ENCODE measurements at regions not wholly inside any gene's neighbourhood (a gene's known extent, or its start where the extent isn't known, plus 50 kb on each side); places are given as distances from the start of the nearest gene placed in this dataset.

GRCh38 chr1:187759825-187760333 is 931.1 kb downstream of the PLA2G4A start:
- Histone ChIP-seq H3K23ac (ENCODE audit: low read length) (no peak overlapping the region), H3K36me3 (ENCODE audit: control insufficient read depth, insufficient read depth, low read length) (no peaks in the 10 kb centered on the region), H4K5ac (ENCODE audit: low read length) (no peak overlapping the region), H3K4me1 (ENCODE audit: control insufficient read depth, low read depth, low read length) (no peaks in the 10 kb centered on the region), H2AK5ac (ENCODE audit: low read length) (no peak overlapping the region), H2BK5ac (ENCODE audit: low read length) (no peak overlapping the region), H3K9ac (ENCODE audit: low read length) (no peak overlapping the region), H3K4ac (ENCODE audit: low read depth, low read length) (no peak overlapping the region), H3K18ac (ENCODE audit: low read length) (no peak overlapping the region), H3K79me1 (ENCODE audit: low read length) (no peaks in the 10 kb centered on the region), H3K27me3 (ENCODE audit: insufficient read depth, low read length, poor library complexity) (no peaks in the 10 kb centered on the region), H3K79me2 (ENCODE audit: control insufficient read depth, insufficient read depth, low read length) (no peaks in the 10 kb centered on the region), H4K8ac (ENCODE audit: low read depth, low read length) (no peak overlapping the region), H3K4me2 (ENCODE audit: low read length) (no peak overlapping the region), H3K27ac (ENCODE audit: low read depth, low read length) (no peak overlapping the region), H2BK15ac (replicated peaks; ENCODE audit: low read depth) (no peak overlapping the region), H3K56ac (ENCODE audit: low read length) (no peak overlapping the region), H3K4me3 (ENCODE audit: low read length) (no peak overlapping the region), H2BK120ac (ENCODE audit: low read depth, low read length) (no peak overlapping the region)
- DNase-seq, result no peak

DNA sequence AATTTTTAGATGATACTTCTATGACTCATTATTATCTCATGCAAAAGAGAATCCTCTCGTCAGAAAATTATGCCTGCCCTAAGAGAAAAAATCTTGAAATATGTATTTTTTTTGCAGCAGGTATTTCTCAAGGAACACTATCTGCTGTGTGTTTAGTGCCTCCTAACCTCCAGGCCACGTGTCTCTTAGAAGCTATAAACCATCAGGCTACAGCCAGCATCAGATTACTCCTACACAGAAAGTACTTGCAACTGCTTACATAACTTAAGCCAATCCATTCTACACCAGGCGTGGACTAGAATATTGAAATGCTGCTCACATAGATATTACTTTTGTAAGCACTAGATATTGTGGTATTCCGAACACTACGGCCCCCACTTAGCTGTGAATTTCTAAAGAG is 933.4 kb downstream of the PLA2G4A start:
- no peaks in the 10 kb centered on the region for H3K79me2 ChIP-seq (ENCODE audit: control insufficient read depth, insufficient read depth, low read length)
- no peak overlapping the region for H4K5ac ChIP-seq (ENCODE audit: low read length)
- H3K27me3 ChIP-seq (ENCODE audit: insufficient read depth, low read length, poor library complexity), result no peaks in the 10 kb centered on the region
- H3K4me3 ChIP-seq (ENCODE audit: low read length), result no peak overlapping the region
- H3K36me3 ChIP-seq (ENCODE audit: control insufficient read depth, insufficient read depth, low read length), result no peaks in the 10 kb centered on the region
- H3K4ac ChIP-seq (ENCODE audit: low read depth, low read length), result no peak overlapping the region
- no peak overlapping the region for H2BK120ac ChIP-seq (ENCODE audit: low read depth, low read length)
- H3K18ac ChIP-seq (ENCODE audit: low read length), result no peak overlapping the region
- no peak overlapping the region for H3K23ac ChIP-seq (ENCODE audit: low read length)
- no peak overlapping the region for H3K9ac ChIP-seq (ENCODE audit: low read length)
- H3K27ac ChIP-seq (ENCODE audit: low read depth, low read length), result no peak overlapping the region
- H3K56ac ChIP-seq (ENCODE audit: low read length), result no peak overlapping the region
- no peak for DNase-seq
- H2AK5ac ChIP-seq (ENCODE audit: low read length), result no peak overlapping the region
- no peak overlapping the region for H4K8ac ChIP-seq (ENCODE audit: low read depth, low read length)
- no peak overlapping the region for H2BK15ac ChIP-seq (replicated peaks; ENCODE audit: low read depth)
- no peaks in the 10 kb centered on the region for H3K79me1 ChIP-seq (ENCODE audit: low read length)
- H2BK5ac ChIP-seq (ENCODE audit: low read length), result no peak overlapping the region
- H3K4me2 ChIP-seq (ENCODE audit: low read length), result no peak overlapping the region
- H3K4me1 ChIP-seq (ENCODE audit: control insufficient read depth, low read depth, low read length), result no peaks in the 10 kb centered on the region
- WGBS (ENCODE audit: extremely low coverage, insufficient coverage, low lambda C conversion rate), result no CpG with 5 or more reads among the region's 5 CpGs

DNA sequence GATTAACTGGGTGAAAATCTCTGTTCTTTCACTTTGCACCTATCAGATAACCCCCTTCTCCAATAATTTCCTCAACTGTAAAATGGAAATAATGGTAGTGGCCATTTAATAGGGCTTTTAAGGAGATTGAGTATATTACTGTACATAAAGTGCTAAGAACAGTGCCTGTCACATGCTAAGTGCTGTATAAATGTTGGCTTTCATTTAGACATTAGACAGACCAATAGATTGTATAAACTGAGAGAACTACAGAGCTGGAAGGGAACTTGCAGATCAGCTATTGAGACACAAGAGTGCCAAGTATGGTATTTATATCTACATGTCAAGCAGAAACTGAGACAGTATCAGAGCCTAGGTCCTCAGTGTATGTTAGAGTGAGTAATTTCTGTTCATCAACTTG is 934.7 kb downstream of the PLA2G4A start:
- Histone ChIP-seq H3K9ac (ENCODE audit: low read length) (no peak overlapping the region), H3K27me3 (ENCODE audit: insufficient read depth, low read length, poor library complexity) (no peaks in the 10 kb centered on the region), H3K56ac (ENCODE audit: low read length) (no peak overlapping the region), H3K36me3 (ENCODE audit: control insufficient read depth, insufficient read depth, low read length) (no peaks in the 10 kb centered on the region), H2BK5ac (ENCODE audit: low read length) (no peak overlapping the region), H2BK120ac (ENCODE audit: low read depth, low read length) (no peak overlapping the region), H3K4me3 (ENCODE audit: low read length) (no peak overlapping the region), H3K23ac (ENCODE audit: low read length) (no peak overlapping the region), H3K79me1 (ENCODE audit: low read length) (no peaks in the 10 kb centered on the region), H3K79me2 (ENCODE audit: control insufficient read depth, insufficient read depth, low read length) (no peaks in the 10 kb centered on the region), H4K8ac (ENCODE audit: low read depth, low read length) (no peak overlapping the region), H2BK15ac (replicated peaks; ENCODE audit: low read depth) (no peak overlapping the region), H3K4me2 (ENCODE audit: low read length) (no peak overlapping the region), H3K18ac (ENCODE audit: low read length) (no peak overlapping the region), H4K5ac (ENCODE audit: low read length) (no peak overlapping the region), H3K27ac (ENCODE audit: low read depth, low read length) (no peak overlapping the region), H3K4me1 (ENCODE audit: control insufficient read depth, low read depth, low read length) (no peaks in the 10 kb centered on the region), H2AK5ac (ENCODE audit: low read length) (no peak overlapping the region), H3K4ac (ENCODE audit: low read depth, low read length) (no peak overlapping the region)
- no peak for DNase-seq

- no peak overlapping the region for H2BK120ac ChIP-seq (ENCODE audit: low read depth, low read length)
- no CpG with 5 or more reads among the region's 4 CpGs for WGBS (ENCODE audit: extremely low coverage, insufficient coverage, low lambda C conversion rate)
Measured at GRCh38 chr1:187763976-187764375, 935.2 kb downstream of the PLA2G4A start.

GRCh38 chr1:187771396-187771795 is 942.6 kb downstream of the PLA2G4A start:
- no peak overlapping the region for H2BK5ac ChIP-seq (ENCODE audit: low read length)
- no peak overlapping the region for H2BK15ac ChIP-seq (replicated peaks; ENCODE audit: low read depth)
- H3K27me3 ChIP-seq (ENCODE audit: insufficient read depth, low read length, poor library complexity), result no peaks in the 10 kb centered on the region
- no peak for DNase-seq
- H2BK120ac ChIP-seq (ENCODE audit: low read depth, low read length), result no peak overlapping the region
- no peak overlapping the region for H3K27ac ChIP-seq (ENCODE audit: low read depth, low read length)
- no peak overlapping the region for H4K5ac ChIP-seq (ENCODE audit: low read length)
- WGBS (ENCODE audit: extremely low coverage, insufficient coverage, low lambda C conversion rate), result no CpG with 5 or more reads among the region's 2 CpGs
- no peak overlapping the region for H2AK5ac ChIP-seq (ENCODE audit: low read length)
- H3K36me3 ChIP-seq (ENCODE audit: control insufficient read depth, insufficient read depth, low read length), result no peaks in the 10 kb centered on the region
- no peak overlapping the region for H3K4me2 ChIP-seq (ENCODE audit: low read length)
- H3K9ac ChIP-seq (ENCODE audit: low read length), result no peak overlapping the region
- no peaks in the 10 kb centered on the region for H3K79me1 ChIP-seq (ENCODE audit: low read length)
- no peak overlapping the region for H3K4ac ChIP-seq (ENCODE audit: low read depth, low read length)
- H3K18ac ChIP-seq (ENCODE audit: low read length), result no peak overlapping the region
- H4K8ac ChIP-seq (ENCODE audit: low read depth, low read length), result no peak overlapping the region
- H3K4me1 ChIP-seq (ENCODE audit: control insufficient read depth, low read depth, low read length), result no peaks in the 10 kb centered on the region
- H3K79me2 ChIP-seq (ENCODE audit: control insufficient read depth, insufficient read depth, low read length), result no peaks in the 10 kb centered on the region
- no peak overlapping the region for H3K4me3 ChIP-seq (ENCODE audit: low read length)
- H3K56ac ChIP-seq (ENCODE audit: low read length), result no peak overlapping the region
- no peak overlapping the region for H3K23ac ChIP-seq (ENCODE audit: low read length)

More at GRCh38 chr1:187763976-187764375, 935.2 kb downstream of the PLA2G4A start:
- Histone ChIP-seq H3K4ac (ENCODE audit: low read depth, low read length) (no peak overlapping the region), H3K79me2 (ENCODE audit: control insufficient read depth, insufficient read depth, low read length) (no peaks in the 10 kb centered on the region), H3K27ac (ENCODE audit: low read depth, low read length) (no peak overlapping the region), H3K56ac (ENCODE audit: low read length) (no peak overlapping the region), H4K8ac (ENCODE audit: low read depth, low read length) (no peak overlapping the region), H2BK5ac (ENCODE audit: low read length) (no peak overlapping the region), H3K9ac (ENCODE audit: low read length) (no peak overlapping the region), H3K23ac (ENCODE audit: low read length) (no peak overlapping the region), H2AK5ac (ENCODE audit: low read length) (no peak overlapping the region), H4K5ac (ENCODE audit: low read length) (no peak overlapping the region), H2BK15ac (replicated peaks; ENCODE audit: low read depth) (no peak overlapping the region), H3K18ac (ENCODE audit: low read length) (no peak overlapping the region), H3K27me3 (ENCODE audit: insufficient read depth, low read length, poor library complexity) (no peaks in the 10 kb centered on the region), H3K36me3 (ENCODE audit: control insufficient read depth, insufficient read depth, low read length) (no peaks in the 10 kb centered on the region), H3K4me2 (ENCODE audit: low read length) (no peak overlapping the region), H3K79me1 (ENCODE audit: low read length) (no peaks in the 10 kb centered on the region), H3K4me1 (ENCODE audit: control insufficient read depth, low read depth, low read length) (no peaks in the 10 kb centered on the region), H3K4me3 (ENCODE audit: low read length) (no peak overlapping the region)
- no peak for DNase-seq

DNA sequence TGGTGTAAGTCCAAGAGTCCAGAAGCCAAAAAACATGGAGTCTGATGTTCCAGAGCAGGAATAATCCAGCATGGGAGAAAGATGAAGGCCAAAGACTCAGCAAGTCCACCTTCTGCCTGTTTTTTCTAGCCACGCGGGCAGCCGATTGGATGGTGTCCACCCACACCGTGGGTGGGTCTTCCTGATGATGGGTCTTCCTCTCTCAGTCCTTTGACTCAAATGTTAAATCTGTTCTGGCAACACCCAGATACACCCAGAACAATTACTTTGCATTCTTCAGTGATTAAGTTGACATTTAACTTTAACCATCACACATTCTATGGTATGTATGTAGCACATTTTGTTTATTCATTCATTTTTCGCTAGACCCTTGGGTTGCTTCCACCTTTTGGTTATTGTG is 944.4 kb downstream of the PLA2G4A start:
- DNase-seq, result no peak

More for the DNA sequence above, 944.4 kb downstream of the PLA2G4A start:
- Histone ChIP-seq H3K9ac (ENCODE audit: low read length) (no peak overlapping the region), H3K18ac (ENCODE audit: low read length) (no peak overlapping the region), H3K4me2 (ENCODE audit: low read length) (no peak overlapping the region), H2BK5ac (ENCODE audit: low read length) (no peak overlapping the region), H2AK5ac (ENCODE audit: low read length) (no peak overlapping the region), H3K36me3 (ENCODE audit: control insufficient read depth, insufficient read depth, low read length) (no peaks in the 10 kb centered on the region), H3K23ac (ENCODE audit: low read length) (no peak overlapping the region), H3K27ac (ENCODE audit: low read depth, low read length) (no peak overlapping the region), H3K79me2 (ENCODE audit: control insufficient read depth, insufficient read depth, low read length) (no peaks in the 10 kb centered on the region), H3K56ac (ENCODE audit: low read length) (no peak overlapping the region), H2BK120ac (ENCODE audit: low read depth, low read length) (no peak overlapping the region), H3K79me1 (ENCODE audit: low read length) (no peaks in the 10 kb centered on the region), H2BK15ac (replicated peaks; ENCODE audit: low read depth) (no peak overlapping the region), H3K27me3 (ENCODE audit: insufficient read depth, low read length, poor library complexity) (no peaks in the 10 kb centered on the region), H4K8ac (ENCODE audit: low read depth, low read length) (no peak overlapping the region), H3K4me3 (ENCODE audit: low read length) (no peak overlapping the region), H4K5ac (ENCODE audit: low read length) (no peak overlapping the region), H3K4me1 (ENCODE audit: control insufficient read depth, low read depth, low read length) (no peaks in the 10 kb centered on the region), H3K4ac (ENCODE audit: low read depth, low read length) (no peak overlapping the region)
- WGBS (ENCODE audit: extremely low coverage, insufficient coverage, low lambda C conversion rate), result no CpG with 5 or more reads among the region's 5 CpGs
